ENCODE measurements at regions not wholly inside any gene's neighbourhood (a gene's known extent, or its start where the extent isn't known, plus 50 kb on each side); places are given as distances from the start of the nearest gene placed in this dataset.

- Mint-ChIP-seq H3K4me3 (ENCODE audit: unreplicated experiment) (no peak overlapping the region), H3K27ac (ENCODE audit: unreplicated experiment) (no peak overlapping the region), H3K4me1 (ENCODE audit: low read depth) (no peaks in the 10 kb centered on the region), H3K9me3 (ENCODE audit: low read depth) (peaks cover 5% of the 10 kb centered on the region), H3K27me3 (ENCODE audit: low read depth) (no peaks in the 10 kb centered on the region), H3K36me3 (ENCODE audit: low read depth) (no peaks in the 10 kb centered on the region)
- peak; percentile 76 for DNase-seq (ENCODE audit: low spot score)
- no peak for TF ChIP-seq CTCF (IDR thresholded peaks at IDR 0.05)
These were observed 1029.8 kb upstream of the GBE1 start for GRCh38 chr3:82791241-82791640.

- no peaks in the 10 kb centered on the region for H3K4me1 Mint-ChIP-seq (ENCODE audit: low read depth)
These were observed 1029.1 kb upstream of the GBE1 start for GRCh38 chr3:82790307-82791097.

GRCh38 chr3:82783194-82783593 is 1021.7 kb upstream of the GBE1 start:
- TF ChIP-seq CTCF (IDR thresholded peaks at IDR 0.05) = no peak
- no peak for DNase-seq (ENCODE audit: low spot score)
- no peaks in the 10 kb centered on the region for H3K4me1 Mint-ChIP-seq (ENCODE audit: low read depth)

More at GRCh38 chr3:82790307-82791097, 1029.1 kb upstream of the GBE1 start:
- peak; percentile 59 for DNase-seq (ENCODE audit: low spot score)
- Mint-ChIP-seq H3K27ac (ENCODE audit: unreplicated experiment) (no peak overlapping the region), H3K27me3 (ENCODE audit: low read depth) (no peaks in the 10 kb centered on the region), H3K4me3 (ENCODE audit: unreplicated experiment) (no peak overlapping the region), H3K36me3 (ENCODE audit: low read depth) (no peaks in the 10 kb centered on the region), H3K9me3 (ENCODE audit: low read depth) (peaks cover 7% of the 10 kb centered on the region)
- no peak for TF ChIP-seq CTCF (IDR thresholded peaks at IDR 0.05)

GRCh38 chr3:82773207-82773606 is 1011.8 kb upstream of the GBE1 start:
- Mint-ChIP-seq H3K4me3 (ENCODE audit: unreplicated experiment) (no peak overlapping the region), H3K36me3 (ENCODE audit: low read depth) (peaks cover 2% of the 10 kb centered on the region), H3K9me3 (ENCODE audit: low read depth) (peaks cover 27% of the 10 kb centered on the region), H3K27ac (ENCODE audit: unreplicated experiment) (no peak overlapping the region), H3K27me3 (ENCODE audit: low read depth) (no peaks in the 10 kb centered on the region), H3K4me1 (ENCODE audit: low read depth) (no peaks in the 10 kb centered on the region)
- TF ChIP-seq CTCF (IDR thresholded peaks at IDR 0.05) = no peak
- no peak for DNase-seq (ENCODE audit: low spot score)

More at GRCh38 chr3:82783194-82783593, 1021.7 kb upstream of the GBE1 start:
- Mint-ChIP-seq H3K27ac (ENCODE audit: unreplicated experiment) (no peak overlapping the region), H3K4me3 (ENCODE audit: unreplicated experiment) (no peak overlapping the region), H3K9me3 (ENCODE audit: low read depth) (peaks cover 4% of the 10 kb centered on the region), H3K27me3 (ENCODE audit: low read depth) (no peaks in the 10 kb centered on the region), H3K36me3 (ENCODE audit: low read depth) (no peaks in the 10 kb centered on the region)

- Mint-ChIP-seq H3K27ac (ENCODE audit: unreplicated experiment) (no peak overlapping the region), H3K36me3 (ENCODE audit: low read depth) (no peaks in the 10 kb centered on the region), H3K9me3 (ENCODE audit: low read depth) (no peaks in the 10 kb centered on the region), H3K4me3 (ENCODE audit: unreplicated experiment) (no peak overlapping the region), H3K4me1 (ENCODE audit: low read depth) (no peaks in the 10 kb centered on the region), H3K27me3 (ENCODE audit: low read depth) (no peaks in the 10 kb centered on the region)
- no peak for DNase-seq (ENCODE audit: low spot score)
- TF ChIP-seq CTCF (IDR thresholded peaks at IDR 0.05) = no peak
These were observed 1003.1 kb upstream of the GBE1 start for GRCh38 chr3:82764521-82764920.
